ENCODE measurements at regions not wholly inside any gene's neighbourhood (a gene's known extent, or its start where the extent isn't known, plus 50 kb on each side); places are given as distances from the start of the nearest gene placed in this dataset.
"Not testable (repeated sequence)": the region's sequence is repeated elsewhere in the genome, so short reads cannot be mapped to it uniquely, and the experiment has no call there.

DNA sequence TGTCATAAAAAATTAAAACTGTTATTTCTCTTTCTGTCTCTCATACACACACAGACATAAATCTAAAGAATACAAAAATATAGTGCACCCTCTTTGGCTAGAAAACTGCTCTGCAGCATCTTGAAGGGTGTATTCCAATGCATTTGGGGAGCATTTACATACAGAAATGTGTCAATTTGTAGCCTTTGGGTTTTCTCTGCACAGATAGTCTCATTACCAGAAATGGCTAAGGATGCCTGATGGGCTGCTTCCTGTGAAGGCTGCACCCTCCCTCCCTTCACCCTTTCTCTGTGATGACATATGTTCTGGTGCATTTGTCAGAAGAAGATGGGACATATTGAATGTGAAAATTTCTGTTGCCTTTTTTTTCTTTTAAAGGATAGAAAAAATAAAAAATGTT is 1239.3 kb downstream of the CDH11 start:
- Histone ChIP-seq H3K9me3 (ENCODE audit: low read depth) (no peaks in the 10 kb centered on the region), H3K27me3 (no peaks in the 10 kb centered on the region), H3K36me3 (no peaks in the 10 kb centered on the region), H3K27ac (no peak overlapping the region), H3K4me1 (ENCODE audit: low read depth) (no peaks in the 10 kb centered on the region), H3K4me3 (no peak overlapping the region)
- TF ChIP-seq, protein P1, sequence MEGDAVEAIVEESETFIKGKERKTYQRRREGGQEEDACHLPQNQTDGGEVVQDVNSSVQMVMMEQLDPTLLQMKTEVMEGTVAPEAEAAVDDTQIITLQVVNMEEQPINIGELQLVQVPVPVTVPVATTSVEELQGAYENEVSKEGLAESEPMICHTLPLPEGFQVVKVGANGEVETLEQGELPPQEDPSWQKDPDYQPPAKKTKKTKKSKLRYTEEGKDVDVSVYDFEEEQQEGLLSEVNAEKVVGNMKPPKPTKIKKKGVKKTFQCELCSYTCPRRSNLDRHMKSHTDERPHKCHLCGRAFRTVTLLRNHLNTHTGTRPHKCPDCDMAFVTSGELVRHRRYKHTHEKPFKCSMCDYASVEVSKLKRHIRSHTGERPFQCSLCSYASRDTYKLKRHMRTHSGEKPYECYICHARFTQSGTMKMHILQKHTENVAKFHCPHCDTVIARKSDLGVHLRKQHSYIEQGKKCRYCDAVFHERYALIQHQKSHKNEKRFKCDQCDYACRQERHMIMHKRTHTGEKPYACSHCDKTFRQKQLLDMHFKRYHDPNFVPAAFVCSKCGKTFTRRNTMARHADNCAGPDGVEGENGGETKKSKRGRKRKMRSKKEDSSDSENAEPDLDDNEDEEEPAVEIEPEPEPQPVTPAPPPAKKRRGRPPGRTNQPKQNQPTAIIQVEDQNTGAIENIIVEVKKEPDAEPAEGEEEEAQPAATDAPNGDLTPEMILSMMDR (IDR thresholded peaks at IDR 0.05; ENCODE audit: low read depth, low read length) = no peak
- no peak for DNase-seq (ENCODE audit: low read depth in 1 of 2, low spot score in 1 of 2)

DNA sequence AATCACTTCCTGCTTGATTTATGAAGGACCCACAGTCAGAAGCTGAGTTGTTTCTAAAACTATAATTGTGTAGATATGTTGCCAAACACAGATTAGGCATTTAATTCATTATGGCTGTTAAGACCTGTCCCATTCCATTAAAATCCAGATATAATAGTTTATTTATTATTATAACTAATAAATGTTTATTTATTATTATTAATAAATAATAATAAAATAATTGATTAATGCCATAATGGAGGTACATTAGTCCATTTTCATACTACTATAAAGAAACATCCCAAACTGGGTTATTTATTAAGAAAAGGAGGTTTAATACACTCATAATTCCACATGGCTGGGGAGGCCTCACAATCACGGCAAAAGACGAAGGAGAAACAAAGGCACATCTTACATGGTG is 1240.9 kb downstream of the CDH11 start:
- Histone ChIP-seq H3K36me3 (no peaks in the 10 kb centered on the region), H3K27me3 (no peaks in the 10 kb centered on the region), H3K4me1 (ENCODE audit: low read depth) (no peaks in the 10 kb centered on the region), H3K9me3 (ENCODE audit: low read depth) (no peaks in the 10 kb centered on the region), H3K27ac (no peak overlapping the region), H3K4me3 (no peak overlapping the region)
- TF ChIP-seq, protein P1 (IDR thresholded peaks at IDR 0.05; ENCODE audit: low read depth, low read length) = no peak
- no peak for DNase-seq (ENCODE audit: low read depth in 1 of 2, low spot score in 1 of 2)

DNA sequence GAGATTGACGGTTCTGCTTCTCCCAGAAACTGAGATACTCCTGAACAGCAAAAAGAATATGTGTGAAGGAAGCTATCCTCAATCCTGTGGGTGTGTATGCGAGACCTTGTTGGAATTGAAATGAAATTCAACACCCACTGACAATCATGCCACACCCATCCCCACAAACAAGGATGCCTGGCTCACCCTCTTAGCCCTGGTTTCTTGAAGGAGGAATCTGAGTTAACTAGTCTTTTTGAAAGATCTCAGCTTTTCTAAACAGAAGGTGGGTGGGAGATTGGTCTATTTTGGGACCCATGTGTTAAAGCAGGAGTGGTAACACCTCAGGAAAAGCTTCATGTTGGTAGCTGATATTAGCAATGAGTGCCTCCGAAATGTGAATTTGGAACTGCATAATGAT is 1244.5 kb downstream of the CDH11 start:
- H3K36me3 ChIP-seq = no peaks in the 10 kb centered on the region
- no peak overlapping the region for H3K4me3 ChIP-seq
- H3K27ac ChIP-seq = no peak overlapping the region
- H3K9me3 ChIP-seq (ENCODE audit: low read depth) = no peaks in the 10 kb centered on the region
- H3K4me1 ChIP-seq (ENCODE audit: low read depth) = no peaks in the 10 kb centered on the region
- DNase-seq (ENCODE audit: low read depth in 1 of 2, low spot score in 1 of 2) = no peak
- TF ChIP-seq, protein P1 (IDR thresholded peaks at IDR 0.05; ENCODE audit: low read depth, low read length) = no peak
- no peaks in the 10 kb centered on the region for H3K27me3 ChIP-seq

DNA sequence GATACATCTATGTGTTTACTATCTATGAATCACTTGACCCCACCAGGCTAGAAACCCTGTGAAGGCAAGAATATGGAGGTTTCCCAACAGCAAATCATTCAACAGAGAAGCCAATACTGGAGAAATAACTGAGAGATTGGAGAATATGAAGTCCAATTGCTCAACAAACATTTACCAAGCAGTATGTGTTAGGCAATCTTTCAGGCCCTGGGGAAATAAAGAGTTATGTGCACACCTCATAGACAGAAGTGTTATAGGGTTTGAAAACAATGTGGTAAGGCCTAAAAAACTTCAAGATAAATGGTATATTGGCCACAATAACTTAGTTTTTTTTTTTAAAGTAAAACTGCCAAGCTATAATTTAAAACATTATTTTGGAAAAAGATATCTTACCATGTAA is 1245.8 kb downstream of the CDH11 start:
- TF ChIP-seq, protein P1 (IDR thresholded peaks at IDR 0.05; ENCODE audit: low read depth, low read length) = no peak
- Histone ChIP-seq H3K27me3 (no peaks in the 10 kb centered on the region), H3K4me3 (no peak overlapping the region), H3K9me3 (ENCODE audit: low read depth) (no peaks in the 10 kb centered on the region), H3K36me3 (no peaks in the 10 kb centered on the region), H3K4me1 (ENCODE audit: low read depth) (no peaks in the 10 kb centered on the region), H3K27ac (no peak overlapping the region)
- DNase-seq (ENCODE audit: low read depth in 1 of 2, low spot score in 1 of 2) = peak in 1 of 2 donors; percentile 36

DNA sequence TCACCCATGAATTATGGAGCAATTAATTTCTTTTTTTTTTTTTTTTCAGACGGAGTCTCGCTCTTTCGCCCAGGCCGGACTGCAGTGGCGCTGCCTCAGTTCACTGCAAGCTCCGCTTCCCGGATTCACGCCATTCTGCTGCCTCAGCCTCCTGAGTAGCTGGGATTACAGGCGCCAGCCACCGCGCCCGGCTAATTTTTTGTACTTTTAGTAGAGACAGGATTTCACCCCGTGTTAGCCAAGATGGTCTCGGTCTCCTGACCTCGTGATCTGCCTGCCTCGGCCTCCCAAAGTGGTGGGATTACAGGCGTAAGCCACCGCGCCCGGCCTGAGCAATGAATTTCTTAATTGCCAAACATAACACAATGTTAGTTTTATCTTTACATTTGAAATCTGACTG is 1261.2 kb downstream of the CDH11 start:
- H3K4me3 ChIP-seq; H3K27ac ChIP-seq; H3K27me3 ChIP-seq; H3K36me3 ChIP-seq; H3K9me3 ChIP-seq (ENCODE audit: low read depth); H3K4me1 ChIP-seq (ENCODE audit: low read depth); DNase-seq (ENCODE audit: low read depth in 1 of 2, low spot score in 1 of 2): not testable (repeated sequence)

DNA sequence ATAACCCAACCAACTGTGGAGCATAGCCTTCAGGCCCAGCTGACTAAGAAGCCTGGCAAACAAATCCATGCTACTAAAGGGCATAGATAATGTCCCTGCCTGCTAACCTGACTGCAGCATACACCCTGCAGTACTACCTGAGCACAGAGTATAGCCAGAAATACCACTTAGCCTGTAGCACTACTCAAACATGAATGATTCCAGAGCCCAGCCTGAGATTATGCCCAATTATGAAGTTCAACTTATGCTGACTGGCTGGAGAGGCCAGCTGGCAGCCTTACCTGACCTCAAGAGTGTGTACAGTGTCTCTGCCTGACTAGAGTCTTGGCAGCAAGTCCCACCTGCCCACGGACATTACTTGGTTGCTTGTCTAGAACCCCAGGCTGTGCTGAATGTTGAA is 1265.3 kb downstream of the CDH11 start:
- TF ChIP-seq, protein P1 (IDR thresholded peaks at IDR 0.05; ENCODE audit: low read depth, low read length) = no peak
- Histone ChIP-seq H3K36me3 (no peaks in the 10 kb centered on the region), H3K4me3 (no peak overlapping the region), H3K27me3 (no peaks in the 10 kb centered on the region), H3K27ac (no peak overlapping the region), H3K4me1 (ENCODE audit: low read depth) (peaks cover 5% of the 10 kb centered on the region), H3K9me3 (ENCODE audit: low read depth) (no peaks in the 10 kb centered on the region)
- DNase-seq (ENCODE audit: low read depth in 1 of 2, low spot score in 1 of 2) = no peak

All from cardiac muscle cell (in vitro differentiated cells and primary cell).